ENCODE measurements at regions not wholly inside any gene's neighbourhood (a gene's known extent, or its start where the extent isn't known, plus 50 kb on each side); places are given as distances from the start of the nearest gene placed in this dataset.

- TF ChIP-seq CTCF (IDR thresholded peaks at IDR 0.05) = no peak
- TF ChIP-seq EZH2 (IDR thresholded peaks at IDR 0.05; ENCODE audit: borderline replicate concordance, insufficient read depth, low read depth, low read length, poor library complexity, severe bottlenecking) = no peak
Observed at GRCh38 chr5:7324919-7325318, 71.0 kb upstream of the ADCY2 start.
